ENCODE measurements at regions not wholly inside any gene's neighbourhood (a gene's known extent, or its start where the extent isn't known, plus 50 kb on each side); places are given as distances from the start of the nearest gene placed in this dataset.

DNA sequence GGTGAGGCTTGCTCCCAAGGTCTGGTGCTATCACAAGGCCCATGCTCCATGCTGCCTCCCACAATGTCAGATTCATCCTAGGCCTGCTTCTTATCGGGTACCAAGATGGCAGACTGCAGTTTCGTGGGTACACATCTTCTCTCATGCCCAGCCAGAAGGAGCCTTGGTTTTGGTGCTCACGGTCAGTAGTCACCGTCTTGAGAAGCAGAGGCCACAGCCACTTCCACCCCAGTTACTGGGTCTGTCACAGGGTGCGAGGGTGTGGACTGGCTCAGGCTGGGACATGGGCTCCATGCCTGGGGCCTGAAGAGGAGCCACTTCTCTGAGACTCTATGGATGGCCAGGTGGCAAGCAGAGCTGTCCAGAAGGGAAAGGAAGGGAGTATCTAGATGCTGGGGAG, 178.8 kb upstream of the HS6ST1 start:
- TF ChIP-seq CTCF (optimal IDR thresholded peaks at IDR 0.05 in 1 of 3, IDR thresholded peaks at IDR 0.05 in 1 of 3, conservative IDR thresholded peaks at IDR 0.05 in 1 of 3; ENCODE audit: extremely low read depth in 1 of 3, insufficient read depth in 2 of 3, low read length in 3 of 3), result no peak
- TF ChIP-seq EZH2 (IDR thresholded peaks at IDR 0.05; ENCODE audit: low read length), result no peak
